ENCODE measurements at regions not wholly inside any gene's neighbourhood (a gene's known extent, or its start where the extent isn't known, plus 50 kb on each side); places are given as distances from the start of the nearest gene placed in this dataset.

GRCh38 chrX:23503835-23504539, 163.3 kb upstream of the PRDX4 start:
- TF ChIP-seq CTCF (conservative IDR thresholded peaks at IDR 0.05; ENCODE audit: low read length) = no peak
- TF ChIP-seq EZH2phosphoT487 (IDR thresholded peaks at IDR 0.05; ENCODE audit: borderline replicate concordance) = no peak
